ENCODE measurements at regions not wholly inside any gene's neighbourhood (a gene's known extent, or its start where the extent isn't known, plus 50 kb on each side); places are given as distances from the start of the nearest gene placed in this dataset.
"Not testable (repeated sequence)": the region's sequence is repeated elsewhere in the genome, so short reads cannot be mapped to it uniquely, and the experiment has no call there.

- DNase-seq, result no peak
Measured at GRCh38 chr18:4631239-4631638, 176.1 kb upstream of the DLGAP1 start.

DNA sequence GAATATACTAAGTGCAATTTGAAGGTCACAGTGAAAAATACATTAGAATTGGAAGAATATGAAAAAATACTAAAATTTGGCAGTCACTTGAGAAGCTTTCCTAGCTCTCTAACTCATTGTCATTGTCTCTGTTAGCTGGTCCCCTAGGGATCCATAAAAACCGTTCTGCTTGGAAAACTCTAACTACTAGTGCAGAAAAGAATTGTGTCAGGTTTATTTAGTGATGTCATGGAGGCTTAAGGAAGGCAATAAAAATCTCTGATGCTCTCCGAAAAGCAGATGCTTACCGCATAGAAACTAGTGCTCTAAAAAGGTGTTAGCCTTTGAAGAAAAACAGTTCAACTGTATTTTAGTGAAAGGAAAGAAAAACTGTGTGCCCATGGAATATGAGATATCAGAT, 150.1 kb upstream of the DLGAP1 start:
- DNase-seq, result peak; percentile 25

DNA sequence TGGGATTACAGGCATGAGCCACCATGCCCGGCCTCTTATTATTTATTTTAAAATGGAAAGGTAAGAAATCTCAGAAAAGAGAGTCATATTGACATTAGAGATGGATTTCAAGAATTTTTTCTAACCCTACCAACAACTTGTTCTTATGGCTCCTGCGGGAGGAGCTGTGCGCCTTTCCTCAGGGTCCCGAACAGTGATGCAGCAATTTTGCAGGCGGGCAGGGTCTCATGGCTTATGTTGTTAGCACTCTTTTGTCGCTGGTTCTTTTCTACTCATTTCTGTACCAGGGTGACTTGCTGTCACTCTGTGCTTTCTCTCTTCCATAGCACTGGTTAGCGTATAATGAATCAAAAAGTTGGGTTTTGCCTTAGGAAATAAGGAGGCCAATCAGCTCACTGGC, 148.8 kb upstream of the DLGAP1 start:
- DNase-seq, result no peak

DNA sequence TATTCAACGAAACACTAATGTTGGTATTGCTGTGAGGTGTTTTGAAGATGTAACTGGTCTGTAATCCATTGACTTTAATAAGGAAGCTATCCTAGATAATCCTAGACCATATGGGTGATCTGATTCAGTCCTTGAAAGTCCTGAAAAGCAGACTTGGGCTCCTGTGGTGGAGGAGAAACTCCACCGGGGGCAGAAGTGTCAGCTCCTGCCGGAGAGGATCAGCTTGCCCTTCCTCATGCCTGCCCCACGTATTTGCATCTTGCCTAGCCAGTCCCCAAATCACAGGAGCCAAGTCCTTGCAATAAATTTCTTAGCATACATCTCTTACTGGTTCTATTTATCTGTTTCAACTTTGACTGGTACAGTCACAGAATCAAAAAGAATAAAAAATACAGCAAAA, 144.2 kb upstream of the DLGAP1 start:
- DNase-seq, result no peak

GRCh38 chr18:4597301-4597700, 142.2 kb upstream of the DLGAP1 start:
- no peak for DNase-seq

GRCh38 chr18:4593895-4594294, 138.8 kb upstream of the DLGAP1 start:
- DNase-seq, result no peak

- no peak for DNase-seq
Measured at GRCh38 chr18:4593459-4593858, 138.4 kb upstream of the DLGAP1 start.

GRCh38 chr18:4589056-4589800, 134.1 kb upstream of the DLGAP1 start:
- no peak for DNase-seq

- no peak for DNase-seq
Measured at GRCh38 chr18:4587204-4587603, 132.1 kb upstream of the DLGAP1 start.

- DNase-seq, result no peak
Measured at GRCh38 chr18:4586731-4587130, 131.6 kb upstream of the DLGAP1 start.

- no peak for DNase-seq
Measured at GRCh38 chr18:4582431-4583335, 127.6 kb upstream of the DLGAP1 start.

DNA sequence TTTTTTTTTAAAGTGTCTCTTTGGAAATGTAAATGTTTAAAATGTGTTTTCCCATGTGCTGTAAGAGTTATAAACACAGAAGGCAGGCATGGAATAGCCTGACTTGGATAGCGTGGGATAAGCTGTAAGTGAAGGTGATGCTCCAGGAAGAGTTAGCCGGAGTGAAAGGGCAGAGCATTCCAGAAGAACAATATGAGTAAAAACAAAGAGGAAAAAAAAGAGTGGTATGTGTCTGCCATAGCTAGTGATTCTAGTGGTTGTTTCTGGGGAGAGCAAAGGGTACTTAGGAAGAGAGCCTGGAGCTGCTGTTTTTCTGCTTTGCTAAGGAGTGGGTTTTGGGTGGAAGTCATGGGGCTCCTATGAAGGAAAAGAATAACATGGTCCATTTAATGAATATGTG, 126.9 kb upstream of the DLGAP1 start:
- no peak for DNase-seq

DNA sequence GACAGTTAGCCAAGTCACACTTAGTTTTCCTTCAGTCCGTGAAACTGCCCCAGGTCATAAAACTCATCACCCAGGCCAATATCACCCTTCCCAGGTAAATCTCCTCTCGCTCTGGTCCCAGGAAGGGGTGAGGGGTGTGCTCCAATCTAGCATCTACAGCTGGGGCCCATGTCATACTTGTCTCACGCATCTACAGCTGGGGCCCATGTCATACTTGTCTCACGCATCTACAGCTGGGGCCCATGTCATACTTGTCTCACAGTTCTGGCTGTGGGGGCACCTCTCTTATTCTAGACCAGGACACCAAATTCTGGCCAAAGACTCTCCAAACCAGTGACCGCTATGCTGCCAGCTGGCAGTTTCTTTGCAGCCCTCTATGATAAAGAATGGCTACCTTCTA, 123.3 kb upstream of the DLGAP1 start:
- no peak for DNase-seq

DNA sequence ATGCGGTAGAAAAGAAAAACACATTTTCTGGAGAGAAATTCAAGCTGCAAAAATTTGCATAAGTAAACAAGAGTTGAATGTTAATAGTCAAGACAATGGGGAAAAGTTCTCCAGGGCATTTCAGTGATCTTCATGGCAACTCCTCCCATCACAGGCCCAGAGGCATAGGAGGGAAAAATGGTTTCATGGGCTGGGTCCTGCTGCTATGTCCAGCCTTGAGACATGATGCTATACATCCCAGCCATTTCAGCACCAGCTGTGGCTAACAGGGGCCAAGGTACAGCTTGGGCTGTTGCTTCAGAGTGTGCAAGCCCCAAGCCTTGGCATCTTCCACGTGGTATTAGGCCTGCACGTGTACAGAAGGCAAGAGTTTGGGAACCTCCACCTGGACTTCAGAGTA, 118.6 kb upstream of the DLGAP1 start:
- DNase-seq, result no peak

GRCh38 chr18:4557502-4557901, 102.4 kb upstream of the DLGAP1 start:
- DNase-seq, result no peak

DNA sequence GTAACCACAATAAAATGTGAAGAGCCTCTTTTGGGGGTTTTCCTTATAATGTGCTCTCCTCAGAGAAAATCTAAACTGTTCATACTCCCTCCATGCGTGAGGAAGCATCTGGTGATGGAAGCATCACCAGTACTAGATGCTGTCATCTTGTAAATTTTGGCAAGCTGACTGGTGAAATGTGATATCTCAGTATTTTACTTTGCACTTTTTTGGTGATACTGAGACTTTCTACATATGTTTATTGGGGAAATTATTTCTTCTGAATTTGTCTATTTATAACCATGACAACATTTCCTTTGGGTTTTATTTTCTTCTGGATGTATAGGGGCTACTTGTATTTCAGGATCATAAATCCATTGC, 95.9 kb upstream of the DLGAP1 start:
- DNase-seq, result no peak

DNA sequence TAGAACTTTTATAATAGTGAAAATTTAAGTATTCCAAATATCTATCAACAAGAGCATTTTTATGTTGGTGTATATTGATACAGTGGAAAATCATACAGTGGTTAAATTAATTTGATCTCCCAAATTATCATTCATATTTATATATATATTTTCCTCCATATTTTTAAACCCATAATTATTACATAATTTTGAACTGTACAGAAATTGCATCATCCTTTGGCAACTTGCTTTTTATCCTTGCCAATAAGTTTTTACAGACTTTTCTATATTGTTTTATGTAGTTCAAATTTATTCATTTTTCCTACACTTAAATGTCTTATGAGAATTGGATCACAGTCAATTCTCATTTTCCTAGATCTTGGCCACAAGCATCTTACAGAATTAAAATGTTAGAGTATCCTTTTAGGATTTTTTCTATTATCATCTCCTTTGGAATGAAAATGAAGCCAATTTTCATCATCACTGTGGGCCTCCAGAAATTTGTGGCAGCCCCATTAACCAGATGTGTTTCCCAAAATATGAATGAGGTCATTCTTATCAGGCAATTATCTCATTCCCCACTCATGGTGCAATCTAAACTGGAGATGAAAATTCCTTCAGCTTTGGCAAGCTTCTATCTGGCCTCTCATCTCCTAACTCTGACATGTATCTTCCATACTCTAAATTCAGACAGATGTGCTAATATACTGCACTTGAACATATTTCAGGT, 94.2 kb upstream of the DLGAP1 start:
- DNase-seq, result no peak

GRCh38 chr18:4547126-4547525, 92.0 kb upstream of the DLGAP1 start:
- DNase-seq, result no peak

GRCh38 chr18:4544142-4544541, 89.0 kb upstream of the DLGAP1 start:
- no peak for DNase-seq

DNA sequence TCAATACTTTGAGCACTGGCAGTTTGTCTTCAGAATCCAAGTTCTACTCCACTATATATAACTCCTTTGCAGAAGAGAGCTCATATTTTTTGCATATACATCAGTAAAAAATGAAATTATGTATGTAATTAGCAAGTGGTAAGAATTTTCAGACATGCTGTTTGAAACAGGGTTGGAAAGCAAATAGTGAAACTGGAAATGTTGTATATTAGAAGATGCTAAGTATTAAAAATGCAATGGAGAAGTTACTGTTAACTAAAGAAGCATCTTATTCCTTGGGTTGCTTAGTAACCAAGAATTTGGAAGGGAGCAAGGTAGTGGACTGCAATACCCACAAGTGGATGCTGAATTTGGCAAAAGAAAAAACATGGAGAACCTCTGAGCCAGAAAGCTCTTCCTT, 88.6 kb upstream of the DLGAP1 start:
- DNase-seq, result no peak

- no peak for DNase-seq
Measured at GRCh38 chr18:4541588-4541987, 86.5 kb upstream of the DLGAP1 start.

DNA sequence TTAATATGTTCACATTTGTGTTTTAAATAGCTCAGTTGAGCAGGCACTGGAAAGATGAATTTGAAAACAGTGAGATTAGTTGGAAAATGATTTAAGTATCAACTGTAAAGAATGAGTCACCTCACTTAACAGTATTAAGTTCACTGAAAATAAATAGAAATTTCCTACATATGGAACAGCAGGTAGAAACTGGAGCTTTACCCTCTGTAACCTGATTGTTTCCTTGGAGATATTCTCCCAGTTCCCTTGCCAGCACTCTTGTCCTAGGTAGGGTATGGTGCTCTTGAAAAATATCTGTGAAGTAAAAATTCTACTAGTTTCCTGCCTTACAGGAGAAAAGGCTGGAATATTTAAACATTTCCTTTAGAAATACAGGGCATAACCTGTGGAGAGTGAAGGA, 81.3 kb upstream of the DLGAP1 start:
- DNase-seq, result no peak

DNA sequence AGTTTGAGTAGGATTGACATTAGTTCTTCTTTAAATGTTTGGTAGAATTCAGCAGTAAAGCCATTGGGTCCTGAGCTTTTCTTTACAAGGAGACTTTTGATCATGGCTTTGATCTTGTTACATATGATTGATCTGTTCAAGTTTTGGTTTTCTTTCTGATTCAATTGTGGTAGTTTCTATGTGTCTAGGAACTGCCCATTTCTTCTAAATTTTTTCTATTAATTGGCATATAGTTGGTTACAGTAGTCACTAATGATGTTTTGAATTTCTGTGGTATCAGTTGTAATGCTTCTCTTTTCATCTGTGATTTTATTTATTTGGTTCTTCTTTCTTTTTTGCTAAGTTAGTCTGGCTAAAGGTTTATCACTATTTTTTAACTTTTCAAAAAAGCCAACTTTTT, 73.3 kb upstream of the DLGAP1 start:
- no peak for DNase-seq

- DNase-seq, result not testable (repeated sequence)
Measured at GRCh38 chr18:4527826-4528225, 72.7 kb upstream of the DLGAP1 start.

Measured in DMS79 (cell line).